ENCODE measurements at regions not wholly inside any gene's neighbourhood (a gene's known extent, or its start where the extent isn't known, plus 50 kb on each side); places are given as distances from the start of the nearest gene placed in this dataset.

DNA sequence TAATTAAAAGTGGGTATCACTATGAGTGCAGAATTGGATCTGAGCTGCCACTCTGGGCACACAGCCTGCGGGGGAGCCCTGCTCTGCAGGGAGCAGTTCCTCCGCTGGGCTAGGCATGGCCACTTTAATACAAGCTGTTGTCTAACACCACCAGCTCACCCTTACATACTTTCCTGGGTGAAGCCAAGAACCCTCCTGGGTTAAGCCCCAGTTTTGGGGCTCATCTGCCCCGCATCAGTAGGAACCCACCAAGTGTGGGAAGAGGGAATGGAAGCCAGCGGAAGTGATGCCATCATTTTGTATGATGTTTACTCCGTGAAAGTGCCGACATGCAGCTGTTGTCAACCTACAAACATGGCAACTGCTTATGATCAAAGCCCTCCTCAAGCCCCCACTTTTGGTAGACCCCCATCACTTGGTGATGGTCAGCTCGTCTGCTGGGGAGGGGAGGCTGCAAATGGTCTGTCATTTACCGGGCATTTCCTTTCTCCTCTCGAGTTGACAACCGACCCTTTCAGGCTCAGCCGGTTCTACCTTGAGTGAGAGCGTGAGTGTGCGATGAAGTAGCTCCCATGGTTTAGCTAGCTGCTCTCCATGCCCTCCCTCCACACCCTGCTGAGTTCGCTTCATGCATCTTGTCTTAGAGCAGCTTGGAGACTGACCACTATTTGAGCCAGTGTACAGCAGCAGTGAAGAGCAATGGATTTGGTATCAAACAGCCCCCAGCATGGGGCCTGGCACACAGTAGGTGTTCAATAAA, 95.3 kb upstream of the IER5L start:
- Histone ChIP-seq H3K36me3 (no peaks in the 10 kb centered on the region), H3K9me3 (no peaks in the 10 kb centered on the region), H3K27ac (no peak overlapping the region), H3K27me3 (no peaks in the 10 kb centered on the region), H3K4me3 (no peak overlapping the region), H3K4me1 (no peaks in the 10 kb centered on the region)
- DNase-seq (peak in 1 of 6 donors; percentile 25), FAIRE-seq (no peak), ATAC-seq (no peak)
- 86 to 88% methylated on average over 14 of the region's 14 CpGs for WGBS, 2 donors
- intact Hi-C loops (cut with DNase I), result no loop called here
- TF ChIP-seq, protein P1, sequence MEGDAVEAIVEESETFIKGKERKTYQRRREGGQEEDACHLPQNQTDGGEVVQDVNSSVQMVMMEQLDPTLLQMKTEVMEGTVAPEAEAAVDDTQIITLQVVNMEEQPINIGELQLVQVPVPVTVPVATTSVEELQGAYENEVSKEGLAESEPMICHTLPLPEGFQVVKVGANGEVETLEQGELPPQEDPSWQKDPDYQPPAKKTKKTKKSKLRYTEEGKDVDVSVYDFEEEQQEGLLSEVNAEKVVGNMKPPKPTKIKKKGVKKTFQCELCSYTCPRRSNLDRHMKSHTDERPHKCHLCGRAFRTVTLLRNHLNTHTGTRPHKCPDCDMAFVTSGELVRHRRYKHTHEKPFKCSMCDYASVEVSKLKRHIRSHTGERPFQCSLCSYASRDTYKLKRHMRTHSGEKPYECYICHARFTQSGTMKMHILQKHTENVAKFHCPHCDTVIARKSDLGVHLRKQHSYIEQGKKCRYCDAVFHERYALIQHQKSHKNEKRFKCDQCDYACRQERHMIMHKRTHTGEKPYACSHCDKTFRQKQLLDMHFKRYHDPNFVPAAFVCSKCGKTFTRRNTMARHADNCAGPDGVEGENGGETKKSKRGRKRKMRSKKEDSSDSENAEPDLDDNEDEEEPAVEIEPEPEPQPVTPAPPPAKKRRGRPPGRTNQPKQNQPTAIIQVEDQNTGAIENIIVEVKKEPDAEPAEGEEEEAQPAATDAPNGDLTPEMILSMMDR (IDR thresholded peaks at IDR 0.05), result no peak

GRCh38 chr9:129272348-129273025, 94.4 kb upstream of the IER5L start:
- 81 to 87% methylated on average over 9 of the region's 9 CpGs for WGBS, 2 donors
- no peak for FAIRE-seq
- peak in 1 of 6 donors; percentile 12 for DNase-seq
- Histone ChIP-seq H3K27ac (no peak overlapping the region), H3K4me3 (no peak overlapping the region), H3K4me1 (no peaks in the 10 kb centered on the region), H3K27me3 (no peaks in the 10 kb centered on the region), H3K9me3 (no peaks in the 10 kb centered on the region), H3K36me3 (no peaks in the 10 kb centered on the region)
- TF ChIP-seq, protein P1 (IDR thresholded peaks at IDR 0.05), result no peak
- ATAC-seq, result no peak
- intact Hi-C loops (cut with DNase I), result no loop called here

- intact Hi-C loops (cut with DNase I), result no loop called here
- TF ChIP-seq, protein P1 (IDR thresholded peaks at IDR 0.05), result no peak
- 61 to 73% methylated on average over 11 of the region's 11 CpGs for WGBS, 2 donors
- FAIRE-seq, result no peak
- H3K9me3 ChIP-seq, result no peaks in the 10 kb centered on the region
- peak in 1 of 4 donors; percentile 63 for ATAC-seq
- no peak overlapping the region for H3K27ac ChIP-seq
- H3K4me3 ChIP-seq, result no peak overlapping the region
- DNase-seq, result no peak
- no peaks in the 10 kb centered on the region for H3K4me1 ChIP-seq
- H3K36me3 ChIP-seq, result no peaks in the 10 kb centered on the region
- no peaks in the 10 kb centered on the region for H3K27me3 ChIP-seq
Measured at GRCh38 chr9:129270903-129271431, 92.9 kb upstream of the IER5L start.

GRCh38 chr9:129270205-129270604, 92.1 kb upstream of the IER5L start:
- TF ChIP-seq, protein P1 (IDR thresholded peaks at IDR 0.05), result no peak
- Histone ChIP-seq H3K36me3 (no peaks in the 10 kb centered on the region), H3K9me3 (no peaks in the 10 kb centered on the region), H3K4me1 (no peaks in the 10 kb centered on the region), H3K27me3 (no peaks in the 10 kb centered on the region), H3K4me3 (no peak overlapping the region), H3K27ac (no peak overlapping the region)
- WGBS, 2 donors, result 82 to 88% methylated on average over 10 of the region's 10 CpGs
- intact Hi-C loops (cut with DNase I), result no loop called here
- no peak for FAIRE-seq
- no peak for ATAC-seq
- no peak for DNase-seq

DNA sequence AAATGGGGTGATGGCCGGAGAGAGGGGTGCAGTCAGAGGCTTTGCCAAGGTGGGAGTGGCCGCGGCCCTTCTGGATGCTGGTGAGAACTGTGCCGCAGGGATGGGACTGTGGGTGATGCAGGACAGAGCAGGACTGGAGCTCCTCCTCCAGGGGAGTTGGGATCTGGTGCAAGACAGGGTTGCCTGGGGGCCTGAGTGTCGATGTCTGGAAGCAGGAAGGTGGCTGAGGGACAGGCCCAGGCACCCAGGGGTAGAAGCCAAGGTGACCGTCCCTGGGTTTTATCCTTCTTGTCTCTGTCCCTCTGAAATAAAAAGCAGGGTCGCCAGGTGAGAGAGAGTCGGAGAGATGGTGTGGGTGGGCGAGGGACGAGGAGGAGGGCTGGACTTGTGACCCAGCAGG, 89.1 kb upstream of the IER5L start:
- Histone ChIP-seq H3K4me1 (no peaks in the 10 kb centered on the region), H3K27me3 (no peaks in the 10 kb centered on the region), H3K27ac (no peak overlapping the region), H3K9me3 (no peaks in the 10 kb centered on the region), H3K36me3 (no peaks in the 10 kb centered on the region), H3K4me3 (no peak overlapping the region)
- peak in 1 of 6 donors; percentile 35 for DNase-seq
- TF ChIP-seq, protein P1 (IDR thresholded peaks at IDR 0.05), result no peak
- no peak for FAIRE-seq
- ATAC-seq, result no peak
- intact Hi-C loops (cut with DNase I), result no loop called here
- WGBS, 2 donors, result 82 to 88% methylated on average over 10 of the region's 10 CpGs
